ENCODE measurements at regions not wholly inside any gene's neighbourhood (a gene's known extent, or its start where the extent isn't known, plus 50 kb on each side); places are given as distances from the start of the nearest gene placed in this dataset.

- H3K9me3 ChIP-seq (ENCODE audit: control insufficient read depth, insufficient read depth, low read length), result no peaks in the 10 kb centered on the region
- no peak overlapping the region for H2AK9ac ChIP-seq (replicated peaks; ENCODE audit: low read depth, low read length, poor library complexity)
- no peak overlapping the region for H4K8ac ChIP-seq (ENCODE audit: low read depth in 2 of 2, low read length in 2 of 2)
- H3K4me1 ChIP-seq (ENCODE audit: control insufficient read depth, insufficient read depth, low read length), result no peaks in the 10 kb centered on the region
- no peak overlapping the region for H2BK20ac ChIP-seq (ENCODE audit: low read depth, low read length)
- no TSS peak for BruUV-seq (replicated peaks)
- CTCF ChIA-PET, result no interaction called here
- no peak overlapping the region for H3K4me2 ChIP-seq (ENCODE audit: low read depth, low read length)
- no peak overlapping the region for H2AK5ac ChIP-seq (ENCODE audit: low read depth, low read length)
- ATAC-seq (ENCODE audit: low read depth), result no peak
- H2AFZ ChIP-seq (replicated peaks; ENCODE audit: low read length, poor library complexity), result no peak overlapping the region
- H4K20me1 ChIP-seq (ENCODE audit: insufficient read depth, low read length), result no peaks in the 10 kb centered on the region
- in situ Hi-C loops (cut with MboI; ENCODE audit: low sequenced_read_pairs) (no loop called here), intact Hi-C loops (cut with micrococcal nuclease) (no loop called here), dilution Hi-C loops (cut with HindIII; ENCODE audit: low sequenced_read_pairs, unreplicated experiment) (no loop called here)
- DNase-seq, result no peak
- no peaks in the 10 kb centered on the region for H3K79me1 ChIP-seq (ENCODE audit: low read depth in 1 of 2, low read length in 2 of 2)
- no peaks in the 10 kb centered on the region for H3K36me3 ChIP-seq (ENCODE audit: control insufficient read depth, insufficient read depth, low read length)
- no peak overlapping the region for H3K18ac ChIP-seq (ENCODE audit: low read depth, low read length)
- POLR2A ChIA-PET (ENCODE audit: unreplicated experiment), result no interaction called here
- no peak overlapping the region for H3K9ac ChIP-seq (ENCODE audit: low read depth, low read length)
- no peak overlapping the region for H3K14ac ChIP-seq (replicated peaks; ENCODE audit: low read depth, low read length)
- no peak overlapping the region for H2BK15ac ChIP-seq (ENCODE audit: low read depth, low read length)
- no peak overlapping the region for H3K56ac ChIP-seq (ENCODE audit: extremely low read depth, insufficient read depth, low read length)
- no peak overlapping the region for H2BK5ac ChIP-seq (ENCODE audit: low read depth, low read length, poor library complexity, severe bottlenecking)
- H3K23ac ChIP-seq (ENCODE audit: low read depth, low read length), result no peak overlapping the region
- WGBS, 2 experiments (ENCODE audit: extremely low coverage in 2 of 2, insufficient read length in 1 of 2), result 42% methylated on average over 6 of the region's 15 CpGs; no CpG with 5 or more reads in 1 of the 2 experiments
- H2BK120ac ChIP-seq (ENCODE audit: low read depth, low read length), result no peak overlapping the region
- H3K4ac ChIP-seq (ENCODE audit: low read depth, low read length), result no peak overlapping the region
- no peak overlapping the region for H3K4me3 ChIP-seq (ENCODE audit: insufficient read depth, low read depth, low read length)
- H3K27me3 ChIP-seq (ENCODE audit: control insufficient read depth, insufficient read depth, low read length), result peaks cover 38% of the 10 kb centered on the region
- TF ChIP-seq SMC3 (IDR thresholded peaks at IDR 0.05; ENCODE audit: low read depth, low read length) (no peak), ELK1 (IDR thresholded peaks at IDR 0.05; ENCODE audit: borderline replicate concordance, low read depth, low read length) (no peak), FOS (IDR thresholded peaks at IDR 0.05; ENCODE audit: low read depth, low read length) (no peak), MAZ (IDR thresholded peaks at IDR 0.05; ENCODE audit: borderline replicate concordance, low read depth, low read length) (no peak), NFE2L2 (IDR thresholded peaks at IDR 0.05; ENCODE audit: low read depth, low read length) (no peak), MXI1 (IDR thresholded peaks at IDR 0.05; ENCODE audit: borderline replicate concordance, low read depth, low read length) (no peak), USF2 (IDR thresholded peaks at IDR 0.05; ENCODE audit: low read depth, low read length) (no peak), BHLHE40 (IDR thresholded peaks at IDR 0.05; ENCODE audit: low read depth, low read length) (no peak), POLR2A (IDR thresholded peaks at IDR 0.05; ENCODE audit: low read depth, low read length) (no peak), RFX5 (IDR thresholded peaks at IDR 0.05; ENCODE audit: low read depth, low read length) (no peak), RCOR1 (IDR thresholded peaks at IDR 0.05; ENCODE audit: insufficient replicate concordance, low read length) (no peak), CHD1 (IDR thresholded peaks at IDR 0.05; ENCODE audit: low read depth, low read length) (no peak), CEBPB (IDR thresholded peaks at IDR 0.05; ENCODE audit: low read depth, low read length) (no peak), MAFK (IDR thresholded peaks at IDR 0.05; ENCODE audit: low read depth, low read length) (no peak), CTCF (conservative IDR thresholded peaks at IDR 0.05; ENCODE audit: low read depth, low read length) (no peak), RAD21 (IDR thresholded peaks at IDR 0.05; ENCODE audit: low read length) (no peak)
- no peaks in the 10 kb centered on the region for H3K9me1 ChIP-seq (ENCODE audit: insufficient read depth, low read length)
- no peak overlapping the region for H4K91ac ChIP-seq (ENCODE audit: insufficient read depth, low read depth, low read length)
- H3K27ac ChIP-seq (ENCODE audit: insufficient read depth, low read length), result no peak overlapping the region
- no peak overlapping the region for H4K5ac ChIP-seq (ENCODE audit: low read depth, low read length)
Measured at GRCh38 chr17:65370669-65371131, 190.7 kb downstream of the AXIN2 start.

Data from IMR-90 (cell line).